ENCODE measurements at regions not wholly inside any gene's neighbourhood (a gene's known extent, or its start where the extent isn't known, plus 50 kb on each side); places are given as distances from the start of the nearest gene placed in this dataset.

DNA sequence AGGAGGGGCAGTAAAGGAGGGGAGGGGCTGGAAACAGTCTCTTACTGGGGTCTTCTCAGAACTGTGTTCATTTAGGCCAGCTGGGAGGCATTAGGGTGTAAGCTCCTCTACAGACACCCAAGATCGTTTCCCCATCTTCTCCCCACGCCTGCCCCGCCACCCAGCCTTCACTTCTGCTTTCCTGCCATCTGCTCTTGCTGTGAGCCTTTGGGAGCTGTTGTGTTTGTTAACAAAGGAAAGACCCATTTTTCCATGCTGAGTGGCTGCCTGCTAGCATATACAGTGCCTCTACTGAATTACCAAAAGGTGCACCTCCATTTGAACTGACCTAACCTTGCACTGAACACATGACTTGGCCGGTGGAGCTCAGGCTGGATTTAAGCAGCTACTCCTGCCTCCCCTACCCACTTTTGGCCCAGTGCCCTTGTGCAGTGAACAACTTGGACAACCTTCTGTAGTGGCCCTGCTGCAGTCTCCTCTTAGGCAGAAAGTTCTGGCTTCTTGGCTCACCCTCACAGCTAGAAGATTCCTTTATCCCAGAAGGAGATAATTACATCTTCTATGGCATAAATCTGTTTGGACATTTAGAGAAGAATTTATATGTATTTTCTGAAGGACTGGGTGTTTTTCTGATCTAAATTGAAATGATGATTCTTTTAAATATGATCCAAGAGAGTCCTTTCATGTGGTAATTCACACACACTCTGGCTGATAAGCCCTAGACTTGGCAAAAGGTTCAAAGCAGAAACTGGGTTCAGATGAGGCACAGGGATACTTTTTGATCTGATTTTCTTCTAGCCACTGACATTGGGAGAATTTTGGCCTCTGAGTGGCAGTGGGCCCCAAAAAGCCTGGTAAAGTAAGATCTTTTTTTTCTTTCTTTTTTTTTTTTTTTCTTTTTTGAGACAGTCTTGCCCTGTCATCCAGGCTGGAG, 81.9 kb upstream of the HNF1B start:
- TF ChIP-seq CREB1 (CRISPR knock-in tag; IDR thresholded peaks at IDR 0.05) (no peak), ZNF138 (CRISPR knock-in tag; conservative IDR thresholded peaks at IDR 0.05) (no peak), SP1 (CRISPR knock-in tag; conservative IDR thresholded peaks at IDR 0.05) (no peak), ZNF232 (CRISPR knock-in tag; IDR thresholded peaks at IDR 0.05) (no peak), RELA (CRISPR knock-in tag; IDR thresholded peaks at IDR 0.05; ENCODE audit: borderline replicate concordance) (no peak), ZNF416 (CRISPR knock-in tag; IDR thresholded peaks at IDR 0.05) (no peak), HMGA2 (CRISPR knock-in tag; IDR thresholded peaks at IDR 0.05) (no peak), TEAD1 (CRISPR knock-in tag; IDR thresholded peaks at IDR 0.05) (no peak), JUN (CRISPR knock-in tag; IDR thresholded peaks at IDR 0.05) (no peak)
- TF ChIP-seq, protein P1, sequence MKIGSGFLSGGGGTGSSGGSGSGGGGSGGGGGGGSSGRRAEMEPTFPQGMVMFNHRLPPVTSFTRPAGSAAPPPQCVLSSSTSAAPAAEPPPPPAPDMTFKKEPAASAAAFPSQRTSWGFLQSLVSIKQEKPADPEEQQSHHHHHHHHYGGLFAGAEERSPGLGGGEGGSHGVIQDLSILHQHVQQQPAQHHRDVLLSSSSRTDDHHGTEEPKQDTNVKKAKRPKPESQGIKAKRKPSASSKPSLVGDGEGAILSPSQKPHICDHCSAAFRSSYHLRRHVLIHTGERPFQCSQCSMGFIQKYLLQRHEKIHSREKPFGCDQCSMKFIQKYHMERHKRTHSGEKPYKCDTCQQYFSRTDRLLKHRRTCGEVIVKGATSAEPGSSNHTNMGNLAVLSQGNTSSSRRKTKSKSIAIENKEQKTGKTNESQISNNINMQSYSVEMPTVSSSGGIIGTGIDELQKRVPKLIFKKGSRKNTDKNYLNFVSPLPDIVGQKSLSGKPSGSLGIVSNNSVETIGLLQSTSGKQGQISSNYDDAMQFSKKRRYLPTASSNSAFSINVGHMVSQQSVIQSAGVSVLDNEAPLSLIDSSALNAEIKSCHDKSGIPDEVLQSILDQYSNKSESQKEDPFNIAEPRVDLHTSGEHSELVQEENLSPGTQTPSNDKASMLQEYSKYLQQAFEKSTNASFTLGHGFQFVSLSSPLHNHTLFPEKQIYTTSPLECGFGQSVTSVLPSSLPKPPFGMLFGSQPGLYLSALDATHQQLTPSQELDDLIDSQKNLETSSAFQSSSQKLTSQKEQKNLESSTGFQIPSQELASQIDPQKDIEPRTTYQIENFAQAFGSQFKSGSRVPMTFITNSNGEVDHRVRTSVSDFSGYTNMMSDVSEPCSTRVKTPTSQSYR (CRISPR knock-in tag; IDR thresholded peaks at IDR 0.05): no peak
- TF ChIP-seq, protein P2, sequence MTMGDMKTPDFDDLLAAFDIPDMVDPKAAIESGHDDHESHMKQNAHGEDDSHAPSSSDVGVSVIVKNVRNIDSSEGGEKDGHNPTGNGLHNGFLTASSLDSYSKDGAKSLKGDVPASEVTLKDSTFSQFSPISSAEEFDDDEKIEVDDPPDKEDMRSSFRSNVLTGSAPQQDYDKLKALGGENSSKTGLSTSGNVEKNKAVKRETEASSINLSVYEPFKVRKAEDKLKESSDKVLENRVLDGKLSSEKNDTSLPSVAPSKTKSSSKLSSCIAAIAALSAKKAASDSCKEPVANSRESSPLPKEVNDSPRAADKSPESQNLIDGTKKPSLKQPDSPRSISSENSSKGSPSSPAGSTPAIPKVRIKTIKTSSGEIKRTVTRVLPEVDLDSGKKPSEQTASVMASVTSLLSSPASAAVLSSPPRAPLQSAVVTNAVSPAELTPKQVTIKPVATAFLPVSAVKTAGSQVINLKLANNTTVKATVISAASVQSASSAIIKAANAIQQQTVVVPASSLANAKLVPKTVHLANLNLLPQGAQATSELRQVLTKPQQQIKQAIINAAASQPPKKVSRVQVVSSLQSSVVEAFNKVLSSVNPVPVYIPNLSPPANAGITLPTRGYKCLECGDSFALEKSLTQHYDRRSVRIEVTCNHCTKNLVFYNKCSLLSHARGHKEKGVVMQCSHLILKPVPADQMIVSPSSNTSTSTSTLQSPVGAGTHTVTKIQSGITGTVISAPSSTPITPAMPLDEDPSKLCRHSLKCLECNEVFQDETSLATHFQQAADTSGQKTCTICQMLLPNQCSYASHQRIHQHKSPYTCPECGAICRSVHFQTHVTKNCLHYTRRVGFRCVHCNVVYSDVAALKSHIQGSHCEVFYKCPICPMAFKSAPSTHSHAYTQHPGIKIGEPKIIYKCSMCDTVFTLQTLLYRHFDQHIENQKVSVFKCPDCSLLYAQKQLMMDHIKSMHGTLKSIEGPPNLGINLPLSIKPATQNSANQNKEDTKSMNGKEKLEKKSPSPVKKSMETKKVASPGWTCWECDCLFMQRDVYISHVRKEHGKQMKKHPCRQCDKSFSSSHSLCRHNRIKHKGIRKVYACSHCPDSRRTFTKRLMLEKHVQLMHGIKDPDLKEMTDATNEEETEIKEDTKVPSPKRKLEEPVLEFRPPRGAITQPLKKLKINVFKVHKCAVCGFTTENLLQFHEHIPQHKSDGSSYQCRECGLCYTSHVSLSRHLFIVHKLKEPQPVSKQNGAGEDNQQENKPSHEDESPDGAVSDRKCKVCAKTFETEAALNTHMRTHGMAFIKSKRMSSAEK (CRISPR knock-in tag; IDR thresholded peaks at IDR 0.05; ENCODE audit: borderline replicate concordance): no peak
- TF ChIP-seq, protein P3, sequence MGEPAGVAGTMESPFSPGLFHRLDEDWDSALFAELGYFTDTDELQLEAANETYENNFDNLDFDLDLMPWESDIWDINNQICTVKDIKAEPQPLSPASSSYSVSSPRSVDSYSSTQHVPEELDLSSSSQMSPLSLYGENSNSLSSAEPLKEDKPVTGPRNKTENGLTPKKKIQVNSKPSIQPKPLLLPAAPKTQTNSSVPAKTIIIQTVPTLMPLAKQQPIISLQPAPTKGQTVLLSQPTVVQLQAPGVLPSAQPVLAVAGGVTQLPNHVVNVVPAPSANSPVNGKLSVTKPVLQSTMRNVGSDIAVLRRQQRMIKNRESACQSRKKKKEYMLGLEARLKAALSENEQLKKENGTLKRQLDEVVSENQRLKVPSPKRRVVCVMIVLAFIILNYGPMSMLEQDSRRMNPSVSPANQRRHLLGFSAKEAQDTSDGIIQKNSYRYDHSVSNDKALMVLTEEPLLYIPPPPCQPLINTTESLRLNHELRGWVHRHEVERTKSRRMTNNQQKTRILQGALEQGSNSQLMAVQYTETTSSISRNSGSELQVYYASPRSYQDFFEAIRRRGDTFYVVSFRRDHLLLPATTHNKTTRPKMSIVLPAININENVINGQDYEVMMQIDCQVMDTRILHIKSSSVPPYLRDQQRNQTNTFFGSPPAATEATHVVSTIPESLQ (CRISPR knock-in tag; IDR thresholded peaks at IDR 0.05): no peak
- TF ChIP-seq, protein P4, sequence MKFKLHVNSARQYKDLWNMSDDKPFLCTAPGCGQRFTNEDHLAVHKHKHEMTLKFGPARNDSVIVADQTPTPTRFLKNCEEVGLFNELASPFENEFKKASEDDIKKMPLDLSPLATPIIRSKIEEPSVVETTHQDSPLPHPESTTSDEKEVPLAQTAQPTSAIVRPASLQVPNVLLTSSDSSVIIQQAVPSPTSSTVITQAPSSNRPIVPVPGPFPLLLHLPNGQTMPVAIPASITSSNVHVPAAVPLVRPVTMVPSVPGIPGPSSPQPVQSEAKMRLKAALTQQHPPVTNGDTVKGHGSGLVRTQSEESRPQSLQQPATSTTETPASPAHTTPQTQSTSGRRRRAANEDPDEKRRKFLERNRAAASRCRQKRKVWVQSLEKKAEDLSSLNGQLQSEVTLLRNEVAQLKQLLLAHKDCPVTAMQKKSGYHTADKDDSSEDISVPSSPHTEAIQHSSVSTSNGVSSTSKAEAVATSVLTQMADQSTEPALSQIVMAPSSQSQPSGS (CRISPR knock-in tag; IDR thresholded peaks at IDR 0.05; ENCODE audit: borderline replicate concordance, low read depth): no peak
- TF ChIP-seq, protein P5, sequence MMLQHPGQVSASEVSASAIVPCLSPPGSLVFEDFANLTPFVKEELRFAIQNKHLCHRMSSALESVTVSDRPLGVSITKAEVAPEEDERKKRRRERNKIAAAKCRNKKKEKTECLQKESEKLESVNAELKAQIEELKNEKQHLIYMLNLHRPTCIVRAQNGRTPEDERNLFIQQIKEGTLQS (CRISPR knock-in tag; conservative IDR thresholded peaks at IDR 0.05): no peak
- TF ChIP-seq, protein P6, sequence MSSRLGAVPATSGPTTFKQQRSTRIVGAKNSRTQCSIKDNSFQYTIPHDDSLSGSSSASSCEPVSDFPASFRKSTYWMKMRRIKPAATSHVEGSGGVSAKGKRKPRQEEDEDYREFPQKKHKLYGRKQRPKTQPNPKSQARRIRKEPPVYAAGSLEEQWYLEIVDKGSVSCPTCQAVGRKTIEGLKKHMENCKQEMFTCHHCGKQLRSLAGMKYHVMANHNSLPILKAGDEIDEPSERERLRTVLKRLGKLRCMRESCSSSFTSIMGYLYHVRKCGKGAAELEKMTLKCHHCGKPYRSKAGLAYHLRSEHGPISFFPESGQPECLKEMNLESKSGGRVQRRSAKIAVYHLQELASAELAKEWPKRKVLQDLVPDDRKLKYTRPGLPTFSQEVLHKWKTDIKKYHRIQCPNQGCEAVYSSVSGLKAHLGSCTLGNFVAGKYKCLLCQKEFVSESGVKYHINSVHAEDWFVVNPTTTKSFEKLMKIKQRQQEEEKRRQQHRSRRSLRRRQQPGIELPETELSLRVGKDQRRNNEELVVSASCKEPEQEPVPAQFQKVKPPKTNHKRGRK (CRISPR knock-in tag; IDR thresholded peaks at IDR 0.05; ENCODE audit: borderline replicate concordance): no peak
- TF ChIP-seq, protein P7, sequence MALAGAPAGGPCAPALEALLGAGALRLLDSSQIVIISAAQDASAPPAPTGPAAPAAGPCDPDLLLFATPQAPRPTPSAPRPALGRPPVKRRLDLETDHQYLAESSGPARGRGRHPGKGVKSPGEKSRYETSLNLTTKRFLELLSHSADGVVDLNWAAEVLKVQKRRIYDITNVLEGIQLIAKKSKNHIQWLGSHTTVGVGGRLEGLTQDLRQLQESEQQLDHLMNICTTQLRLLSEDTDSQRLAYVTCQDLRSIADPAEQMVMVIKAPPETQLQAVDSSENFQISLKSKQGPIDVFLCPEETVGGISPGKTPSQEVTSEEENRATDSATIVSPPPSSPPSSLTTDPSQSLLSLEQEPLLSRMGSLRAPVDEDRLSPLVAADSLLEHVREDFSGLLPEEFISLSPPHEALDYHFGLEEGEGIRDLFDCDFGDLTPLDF (CRISPR knock-in tag; IDR thresholded peaks at IDR 0.05): no peak
- TF ChIP-seq, protein P8, sequence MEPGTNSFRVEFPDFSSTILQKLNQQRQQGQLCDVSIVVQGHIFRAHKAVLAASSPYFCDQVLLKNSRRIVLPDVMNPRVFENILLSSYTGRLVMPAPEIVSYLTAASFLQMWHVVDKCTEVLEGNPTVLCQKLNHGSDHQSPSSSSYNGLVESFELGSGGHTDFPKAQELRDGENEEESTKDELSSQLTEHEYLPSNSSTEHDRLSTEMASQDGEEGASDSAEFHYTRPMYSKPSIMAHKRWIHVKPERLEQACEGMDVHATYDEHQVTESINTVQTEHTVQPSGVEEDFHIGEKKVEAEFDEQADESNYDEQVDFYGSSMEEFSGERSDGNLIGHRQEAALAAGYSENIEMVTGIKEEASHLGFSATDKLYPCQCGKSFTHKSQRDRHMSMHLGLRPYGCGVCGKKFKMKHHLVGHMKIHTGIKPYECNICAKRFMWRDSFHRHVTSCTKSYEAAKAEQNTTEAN (CRISPR knock-in tag; IDR thresholded peaks at IDR 0.05): no peak
- TF ChIP-seq, protein P9, sequence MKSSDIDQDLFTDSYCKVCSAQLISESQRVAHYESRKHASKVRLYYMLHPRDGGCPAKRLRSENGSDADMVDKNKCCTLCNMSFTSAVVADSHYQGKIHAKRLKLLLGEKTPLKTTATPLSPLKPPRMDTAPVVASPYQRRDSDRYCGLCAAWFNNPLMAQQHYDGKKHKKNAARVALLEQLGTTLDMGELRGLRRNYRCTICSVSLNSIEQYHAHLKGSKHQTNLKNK (CRISPR knock-in tag; IDR thresholded peaks at IDR 0.05): no peak
- CTCF ChIA-PET: interaction anchor here (3.1 kb wide), 1 partner anchor 11 kb away, joined by 21 read pairs; no protein-coding TSS in a partner anchor
- ATAC-seq: no peak
- POLR2A ChIA-PET: no interaction called here
- Mint-ChIP-seq H3K36me3 (no peaks in the 10 kb centered on the region), H3K27ac (no peak overlapping the region), H3K27me3 (ENCODE audit: low read depth) (no peaks in the 10 kb centered on the region), H3K9me3 (no peaks in the 10 kb centered on the region), H3K4me3 (no peak overlapping the region), H3K4me1 (peaks cover 34% of the 10 kb centered on the region)
- DNase-seq (ENCODE audit: low spot score): no peak
